AG04449 (cell line): ENCODE measurements at regions not wholly inside any gene's neighbourhood (a gene's known extent, or its start where the extent isn't known, plus 50 kb on each side); places are given as distances from the start of the nearest gene placed in this dataset.

Experiments
- CTCF ChIA-PET: fragments of 350-600 bp; formaldehyde crosslinking; extraction: SDS; loops from one replicate; lab custom pipeline; 2021; ENCODE audit warnings: antibody characterized with exemption; lab: Yijun Ruan, JAX
- POLR2A ChIA-PET: fragments of 400-600, 350-600 bp; formaldehyde crosslinking; extraction: SDS; loops from one replicate; lab custom pipeline; 2020; ENCODE audit warnings: antibody characterized with exemption, inconsistent platforms; lab: Yijun Ruan, JAX
- DNase-seq: peaks from one replicate; pipeline ENCODE4 v3.0.0-alpha.2; 2010; ENCODE audit warnings: low read depth, low spot score
- H3K4me3 ChIP-seq: 2 replicates; pipeline ENCODE4 v1.5.1; 2011; ENCODE audit warnings: low read depth, mild to moderate bottlenecking, control low read depth, low read length
- CTCF ChIP-seq: IDR thresholded peaks from one replicate; pipeline ENCODE4 v1.5.1; 2011; ENCODE audit warnings: mild to moderate bottlenecking, moderate library complexity, low read length, control low read depth, inconsistent platforms; ENCODE audit not compliant: insufficient read depth; ENCODE audit errors: missing control alignments

- no peak for DNase-seq
- peak; percentile 2 for TF ChIP-seq CTCF
- POLR2A ChIA-PET, result interaction anchor here (0.6 kb wide), 1 partner anchor 173 kb away, joined by 3 read pairs; no protein-coding TSS in a partner anchor
- CTCF ChIA-PET, result interaction anchor here (0.5 to 2.8 kb wide), 10 partner anchors 12 to 1537 kb away, joined by 3 to 17 read pairs (median 3); no protein-coding TSS in a partner anchor
- no peak overlapping the region for H3K4me3 ChIP-seq
Measured at GRCh38 chr1:163535807-163536206, 214.1 kb downstream of the NUF2 start.

GRCh38 chr1:163537809-163538208, 216.1 kb downstream of the NUF2 start:
- H3K4me3 ChIP-seq, result no peak overlapping the region
- DNase-seq, result no peak
- no peak for TF ChIP-seq CTCF
- POLR2A ChIA-PET, result no interaction called here
- CTCF ChIA-PET, result interaction anchor here (0.8 to 3.6 kb wide), 3 partner anchors 8 to 1535 kb away, joined by 3 to 14 read pairs (median 8); no protein-coding TSS in a partner anchor

- no peak for TF ChIP-seq CTCF
- no peak overlapping the region for H3K4me3 ChIP-seq
- DNase-seq, result no peak
- POLR2A ChIA-PET, result no interaction called here
- CTCF ChIA-PET, result interaction anchor here (2.1 to 3.6 kb wide), 2 partner anchors 9 to 1534 kb away, joined by 8 to 14 read pairs; no protein-coding TSS in a partner anchor
Measured at GRCh38 chr1:163538667-163539066, 216.9 kb downstream of the NUF2 start.

GRCh38 chr1:163540727-163541126, 219.0 kb downstream of the NUF2 start:
- no peak overlapping the region for H3K4me3 ChIP-seq
- TF ChIP-seq CTCF, result no peak
- DNase-seq, result no peak
- ChIA-PET CTCF (interaction anchor here (0.6 to 3.6 kb wide), 4 partner anchors 11 to 1533 kb away, joined by 3 to 14 read pairs (median 4); no protein-coding TSS in a partner anchor), POLR2A (no interaction called here)

GRCh38 chr1:163544441-163544840, 222.7 kb downstream of the NUF2 start:
- CTCF ChIA-PET, result interaction anchor here (0.7 kb wide), 1 partner anchor 15 kb away, joined by 3 read pairs; no protein-coding TSS in a partner anchor
- no peak overlapping the region for H3K4me3 ChIP-seq
- DNase-seq, result no peak
- POLR2A ChIA-PET, result no interaction called here
- TF ChIP-seq CTCF, result no peak

- CTCF ChIA-PET, result no interaction called here
- TF ChIP-seq CTCF, result no peak
- DNase-seq, result no peak
- POLR2A ChIA-PET, result no interaction called here
- H3K4me3 ChIP-seq, result no peak overlapping the region
Measured at GRCh38 chr1:163558162-163558561, 236.4 kb downstream of the NUF2 start.
